Loucy (cell line): ENCODE measurements at regions not wholly inside any gene's neighbourhood (a gene's known extent, or its start where the extent isn't known, plus 50 kb on each side); places are given as distances from the start of the nearest gene placed in this dataset.

ENCODE experiments used
- H2AFZ ChIP-seq: fragments of 200-600 bp; sonication (generic); 2 replicates; pipeline ENCODE4 v1.6.0; 2016; ENCODE audit warnings: antibody characterized with exemption, mild to moderate bottlenecking, low read length, moderate library complexity
- H3F3A ChIP-seq: fragments of 200-600 bp; 2 replicates; pipeline ENCODE4 v1.6.0; 2016; ENCODE audit warnings: antibody characterized with exemption, low read depth, mild to moderate bottlenecking
- H3K27me3 ChIP-seq: fragments of 200-600 bp; sonication (generic); 2 replicates; pipeline ENCODE4 v1.6.1; 2014; ENCODE audit warnings: low read length, mild to moderate bottlenecking; ENCODE audit not compliant: insufficient read depth, poor library complexity, severe bottlenecking
- H3K36me3 ChIP-seq: fragments of 200-600 bp; sonication (generic); 2 replicates; pipeline ENCODE4 v1.6.1; 2016; ENCODE audit warnings: low read length; ENCODE audit not compliant: insufficient read depth
- H3K4me1 ChIP-seq: fragments of 200-600 bp; sonication (generic); 2 replicates; pipeline ENCODE4 v1.5.1; 2014; ENCODE audit warnings: low read length, mild to moderate bottlenecking; ENCODE audit not compliant: insufficient read depth, poor library complexity, severe bottlenecking
- H3K4me2 ChIP-seq: fragments of 200-600 bp; sonication (generic); 2 replicates; pipeline ENCODE4 v1.6.0; 2014; ENCODE audit warnings: antibody characterized with exemption, low read length, low read depth, mild to moderate bottlenecking; ENCODE audit not compliant: poor library complexity, severe bottlenecking
- H3K4me3 ChIP-seq: fragments of 200-600 bp; sonication (generic); 2 replicates; pipeline ENCODE4 v1.5.1; 2014; ENCODE audit warnings: low read length, mild to moderate bottlenecking, mixed read lengths; ENCODE audit not compliant: poor library complexity, severe bottlenecking
- H3K79me2 ChIP-seq: fragments of 200-600 bp; sonication (generic); 2 replicates; pipeline ENCODE4 v1.6.1; 2014; ENCODE audit warnings: low read length; ENCODE audit not compliant: insufficient read depth
- H3K9ac ChIP-seq: fragments of 200-600 bp; sonication (generic); 2 replicates; pipeline ENCODE4 v1.6.0; 2014; ENCODE audit warnings: mild to moderate bottlenecking, low read depth, low read length, moderate library complexity; ENCODE audit not compliant: poor library complexity, severe bottlenecking
- H3K9me2 ChIP-seq: fragments of 200-600 bp; sonication (generic); replicated peaks from 2 replicates; pipeline ENCODE4 v1.6.1; 2016; ENCODE audit warnings: low read depth, low read length, mixed read lengths
- H3K9me3 ChIP-seq: fragments of 200-600 bp; sonication (generic); 2 replicates; pipeline ENCODE4 v1.6.1; 2014; ENCODE audit warnings: mild to moderate bottlenecking, antibody characterized with exemption, low read length, low read depth; ENCODE audit not compliant: insufficient read depth
- H4K20me1 ChIP-seq: fragments of 200-600 bp; sonication (generic); 2 replicates; pipeline ENCODE4 v1.6.0; 2014; ENCODE audit warnings: antibody characterized with exemption, low read length, mild to moderate bottlenecking; ENCODE audit not compliant: insufficient read depth, poor library complexity, severe bottlenecking
- CTCF ChIP-seq: fragments of 200-600 bp; sonication (generic); conservative IDR thresholded peaks from 2 replicates; pipeline ENCODE4 v1.5.1; 2014; ENCODE audit warnings: mild to moderate bottlenecking, antibody characterized with exemption, low read length
- EZH2phosphoT487 ChIP-seq: fragments of 200-600 bp; IDR thresholded peaks from 2 replicates; pipeline ENCODE4 v1.6.1; 2018; ENCODE audit warnings: antibody characterized with exemption, mild to moderate bottlenecking, moderate library complexity, borderline replicate concordance

GRCh38 chr14:46451800-46452199 lies 199.8 kb downstream of the RPL10L start:
- H3K4me1 ChIP-seq = no peaks in the 10 kb centered on the region
- no peaks in the 10 kb centered on the region for H3K36me3 ChIP-seq
- no peaks in the 10 kb centered on the region for H3K27me3 ChIP-seq
- TF ChIP-seq EZH2phosphoT487 = no peak
- no peak for TF ChIP-seq CTCF
- H3F3A ChIP-seq = no peaks in the 10 kb centered on the region
- no peak overlapping the region for H3K4me2 ChIP-seq
- H3K4me3 ChIP-seq = no peak overlapping the region
- H3K79me2 ChIP-seq = no peaks in the 10 kb centered on the region
- H3K9me2 ChIP-seq = no peaks in the 10 kb centered on the region
- no peaks in the 10 kb centered on the region for H4K20me1 ChIP-seq
- no peak overlapping the region for H3K9ac ChIP-seq
- no peak overlapping the region for H2AFZ ChIP-seq
- no peaks in the 10 kb centered on the region for H3K9me3 ChIP-seq

- Histone ChIP-seq H3K9me3 (no peaks in the 10 kb centered on the region), H3K9me2 (no peaks in the 10 kb centered on the region)
Observed at GRCh38 chr14:46444666-46445065, 206.9 kb downstream of the RPL10L start.

GRCh38 chr14:46433381-46433780 lies 218.2 kb downstream of the RPL10L start:
- Histone ChIP-seq H4K20me1 (no peaks in the 10 kb centered on the region), H3K27me3 (no peaks in the 10 kb centered on the region), H3K4me1 (no peaks in the 10 kb centered on the region), H3K36me3 (no peaks in the 10 kb centered on the region), H3K9me2 (0 out of 2 replicates have a peak, but pooled peaks cover 4% of the 10 kb centered on the region), H3K79me2 (no peaks in the 10 kb centered on the region), H3K9ac (no peak overlapping the region), H3F3A (no peaks in the 10 kb centered on the region), H3K4me2 (no peak overlapping the region), H3K9me3 (no peaks in the 10 kb centered on the region), H3K4me3 (no peak overlapping the region), H2AFZ (no peak overlapping the region)
- no peak for TF ChIP-seq CTCF
- no peak for TF ChIP-seq EZH2phosphoT487

More at GRCh38 chr14:46444666-46445065, 206.9 kb downstream of the RPL10L start:
- H3F3A ChIP-seq = no peaks in the 10 kb centered on the region
- H3K79me2 ChIP-seq = no peaks in the 10 kb centered on the region
- H3K4me1 ChIP-seq = no peaks in the 10 kb centered on the region
- no peak overlapping the region for H3K4me2 ChIP-seq
- H4K20me1 ChIP-seq = no peaks in the 10 kb centered on the region
- H3K9ac ChIP-seq = no peak overlapping the region
- H3K4me3 ChIP-seq = no peak overlapping the region
- H3K36me3 ChIP-seq = no peaks in the 10 kb centered on the region
- no peak overlapping the region for H2AFZ ChIP-seq
- TF ChIP-seq EZH2phosphoT487 = no peak
- TF ChIP-seq CTCF = no peak
- no peaks in the 10 kb centered on the region for H3K27me3 ChIP-seq
